SW 1271 (cell line): ENCODE measurements at regions not wholly inside any gene's neighbourhood (a gene's known extent, or its start where the extent isn't known, plus 50 kb on each side); places are given as distances from the start of the nearest gene placed in this dataset.
"Not testable (repeated sequence)": the region's sequence is repeated elsewhere in the genome, so short reads cannot be mapped to it uniquely, and the experiment has no call there.

Source experiments
- DNase-seq, 2 experiments: peaks; one replicate each; lab custom pipeline; 2025; lab: John Stamatoyannopoulos, UW

DNA sequence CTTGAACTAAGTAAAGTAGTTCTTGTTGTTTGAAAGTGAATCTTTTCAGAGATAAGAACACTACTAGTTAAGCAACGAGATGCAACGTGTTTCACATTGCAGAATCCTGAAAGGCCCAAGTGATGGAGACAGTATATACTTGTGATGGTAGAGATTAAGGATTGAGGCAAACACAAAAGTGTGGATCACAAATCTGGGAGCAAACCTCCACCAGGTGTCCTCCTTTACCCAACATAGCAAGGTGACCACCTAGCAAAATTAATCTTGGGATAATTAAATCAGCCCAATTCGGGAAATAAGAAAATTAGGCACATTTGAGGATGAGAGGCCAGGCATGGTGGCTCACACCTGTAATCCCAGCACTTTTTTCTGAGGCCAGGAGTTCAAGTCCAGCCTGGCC, 563.9 kb downstream of the DACH1 start:
- DNase-seq: no peak

DNA sequence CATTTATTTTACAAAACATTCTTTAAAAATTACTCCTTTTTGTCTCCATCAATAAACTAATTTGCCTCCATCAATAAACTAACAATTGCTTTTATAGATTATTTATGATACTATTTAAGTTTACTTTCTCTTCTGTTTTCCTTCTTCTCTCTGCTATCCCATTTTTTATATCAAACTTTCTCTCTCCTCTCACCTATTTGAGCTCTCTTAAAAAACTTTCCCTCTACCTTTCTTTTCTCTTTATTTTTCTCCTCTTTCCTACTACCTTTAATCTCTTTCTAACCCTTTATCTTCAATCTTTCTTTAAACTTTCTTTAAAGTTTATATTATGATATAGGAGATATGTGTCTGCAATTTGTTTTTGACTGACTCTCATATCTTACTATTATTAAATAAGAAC, 566.4 kb downstream of the DACH1 start:
- no peak for DNase-seq

DNA sequence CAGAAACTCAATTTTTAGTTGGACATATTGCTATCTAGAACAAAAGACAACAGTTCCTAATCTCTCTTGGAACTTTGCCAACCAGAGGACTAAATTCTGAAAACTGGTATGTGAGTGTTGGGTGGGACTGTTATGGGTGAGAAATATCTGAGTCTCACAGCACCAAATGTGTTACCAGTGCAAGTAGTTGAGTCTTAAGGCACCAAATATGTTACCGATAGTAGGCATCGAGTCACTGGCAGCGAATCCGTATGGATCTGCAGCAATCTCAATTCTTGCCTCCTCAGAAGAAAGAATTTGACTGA, 575.2 kb downstream of the DACH1 start:
- DNase-seq: no peak

DNA sequence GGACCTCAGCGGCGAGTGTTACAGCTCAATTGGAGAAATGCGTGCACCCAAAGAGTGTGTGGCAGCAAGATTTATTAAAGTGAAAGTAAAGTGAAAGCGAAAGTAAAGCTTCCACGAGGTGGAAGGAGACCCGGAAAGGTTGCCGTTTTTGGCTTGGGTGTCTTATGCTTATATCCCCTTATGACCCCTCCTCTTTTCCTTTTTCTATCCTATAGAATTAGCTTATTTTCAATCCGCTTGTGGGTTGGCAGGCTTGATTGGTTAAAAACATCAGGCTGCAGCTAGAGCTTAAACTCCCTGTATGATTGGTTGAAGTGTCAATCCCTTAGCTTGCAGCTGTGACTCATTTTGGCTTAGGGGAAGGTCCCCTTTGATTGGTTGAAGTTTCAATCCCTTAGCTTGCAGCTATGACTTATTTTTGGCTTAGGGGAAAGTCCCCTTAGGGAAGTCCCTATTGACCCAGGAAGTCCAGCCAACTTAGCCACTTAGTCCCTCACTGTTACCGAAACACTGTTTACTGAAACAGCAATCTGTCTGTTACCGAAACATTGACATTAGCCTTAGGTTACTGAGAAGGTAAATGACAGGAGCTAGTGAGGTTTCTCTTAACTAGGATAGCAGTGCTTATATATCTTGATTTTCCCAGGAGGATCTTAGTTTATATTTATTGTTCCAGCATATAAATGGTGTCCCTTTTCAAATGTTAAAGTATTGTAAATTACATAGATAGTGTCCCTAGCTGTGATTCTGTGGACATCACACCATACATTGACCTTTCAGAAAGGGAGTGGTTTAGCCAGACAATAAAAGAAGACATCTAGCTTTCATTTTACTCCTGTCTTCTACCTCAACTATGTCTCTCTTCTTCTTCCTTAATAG, 575.8 kb downstream of the DACH1 start:
- DNase-seq: peak; percentile 11 to 56

DNA sequence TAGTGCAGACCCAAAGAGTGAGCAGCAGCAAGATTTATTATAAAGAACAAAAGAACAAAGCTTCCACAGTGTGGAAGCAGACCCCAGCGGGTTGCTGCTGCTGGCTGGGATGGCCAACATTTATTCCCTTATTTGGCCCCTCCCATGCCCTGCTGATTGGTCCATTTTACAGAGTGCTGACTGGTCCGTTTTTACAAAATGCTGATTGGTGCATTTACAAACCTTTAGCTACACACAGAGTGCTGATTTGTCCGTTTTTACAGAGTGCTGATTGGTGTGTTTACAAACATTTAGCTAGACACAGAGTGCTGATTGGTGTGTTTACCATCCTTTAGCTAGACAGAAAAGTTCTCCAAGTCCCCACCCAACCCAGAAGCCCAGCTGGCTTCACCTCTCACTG, 577.0 kb downstream of the DACH1 start:
- not testable (repeated sequence) for DNase-seq

DNA sequence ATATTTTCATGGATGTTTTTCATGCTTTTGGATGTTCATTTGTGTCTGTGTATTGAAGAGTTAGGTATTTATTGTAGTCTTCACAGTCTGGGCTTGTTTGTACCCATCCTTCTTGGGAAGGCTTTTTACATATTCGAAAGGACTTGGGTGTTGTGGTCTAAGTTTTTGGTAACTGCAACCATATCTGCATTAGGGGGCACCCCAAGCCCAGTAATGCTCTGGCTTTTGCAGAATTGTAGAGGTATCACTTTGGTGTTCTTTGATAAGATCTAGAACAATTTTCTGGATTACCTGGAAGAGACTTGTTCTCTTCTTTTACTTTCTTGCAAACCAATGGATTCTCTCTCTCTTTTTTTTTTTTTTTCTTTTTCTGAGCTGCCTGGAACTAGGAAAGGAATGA, 581.3 kb downstream of the DACH1 start:
- no peak for DNase-seq

DNA sequence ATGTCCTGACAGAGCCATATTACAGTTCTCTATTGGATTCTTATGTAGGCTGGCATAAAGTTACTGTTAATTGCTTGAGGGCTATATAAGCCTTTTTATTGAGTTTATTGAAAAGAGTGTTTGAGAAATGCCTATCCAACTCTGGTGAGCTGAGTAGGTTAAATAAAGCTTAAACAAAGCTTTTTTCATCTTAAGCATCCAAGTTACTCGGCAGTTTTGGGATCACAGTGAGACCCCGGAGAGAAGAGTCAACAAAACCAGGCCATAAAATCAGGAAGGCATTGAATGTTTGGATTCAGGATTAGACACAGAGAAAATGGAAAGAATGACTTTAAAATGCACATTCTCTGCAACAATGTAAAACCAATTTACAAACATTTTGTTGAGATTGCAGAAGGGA, 588.5 kb downstream of the DACH1 start:
- no peak for DNase-seq

DNA sequence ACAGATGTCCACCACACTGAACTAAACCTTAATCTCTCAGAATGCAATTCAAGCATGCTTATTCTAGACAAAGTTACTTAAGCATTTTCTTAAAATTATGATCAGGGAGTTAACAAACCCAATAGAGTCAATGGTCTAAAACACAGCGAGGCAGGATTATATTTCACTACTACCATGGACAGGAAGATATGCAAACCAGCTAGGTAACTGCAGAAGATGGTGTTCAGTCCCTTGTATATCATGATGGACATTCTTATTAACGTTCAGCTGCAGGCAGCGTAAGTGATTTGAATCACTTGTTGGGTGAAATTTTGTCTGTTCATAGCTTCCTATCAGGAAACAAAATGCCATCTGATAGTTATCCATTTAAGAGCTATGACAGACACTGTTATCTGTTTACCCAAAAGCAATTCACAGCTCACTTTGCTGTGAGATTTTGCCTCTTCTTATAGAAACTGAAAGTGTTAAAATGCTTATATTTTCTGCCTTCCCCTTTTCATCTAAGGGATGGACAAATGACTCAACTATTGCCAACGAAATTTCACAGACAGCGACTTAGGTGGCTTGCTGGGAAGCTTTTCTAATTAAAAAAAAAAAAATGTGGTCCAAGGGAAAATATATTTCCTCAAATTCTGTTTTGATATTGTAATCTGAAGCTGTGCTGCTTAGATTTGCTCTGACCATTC, 591.9 kb downstream of the DACH1 start:
- no peak for DNase-seq

DNA sequence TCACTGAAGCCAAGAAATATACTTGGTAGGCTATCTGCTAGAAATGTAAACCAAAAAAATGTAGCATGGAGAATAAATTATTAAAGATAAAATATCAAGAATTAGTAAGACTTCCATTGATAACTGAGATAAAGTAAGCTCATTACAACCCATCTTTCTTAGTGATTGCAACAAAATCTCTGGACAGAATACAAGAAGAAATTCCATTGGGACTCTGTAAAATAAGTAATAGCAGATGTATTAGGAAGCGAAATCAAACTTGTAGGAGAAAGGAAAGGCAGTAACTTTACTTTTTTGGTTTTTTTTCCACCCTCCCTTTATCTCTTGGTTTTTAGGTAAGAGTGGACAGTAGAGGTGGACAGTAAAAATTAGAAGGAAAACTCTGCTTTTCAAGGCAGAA, 605.7 kb downstream of the DACH1 start:
- no peak for DNase-seq

DNA sequence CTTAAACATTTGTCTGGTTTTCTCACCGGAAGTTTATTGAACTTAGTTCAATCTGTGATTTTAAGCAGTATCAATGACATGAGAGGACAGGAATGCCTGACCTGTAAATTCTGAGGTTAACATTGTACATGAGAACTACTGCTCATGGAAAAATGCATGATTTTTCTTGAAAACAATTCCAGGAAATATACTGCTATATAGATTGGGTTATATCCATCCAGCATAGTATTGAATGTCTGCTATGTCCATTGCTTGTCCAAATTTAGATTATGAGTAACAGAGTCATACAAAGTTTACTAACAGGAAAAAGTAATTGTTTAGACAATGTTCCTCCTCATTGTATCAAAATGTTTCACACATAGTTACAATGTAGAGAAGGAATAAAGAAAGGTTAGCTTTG, 606.8 kb downstream of the DACH1 start:
- DNase-seq: no peak

DNA sequence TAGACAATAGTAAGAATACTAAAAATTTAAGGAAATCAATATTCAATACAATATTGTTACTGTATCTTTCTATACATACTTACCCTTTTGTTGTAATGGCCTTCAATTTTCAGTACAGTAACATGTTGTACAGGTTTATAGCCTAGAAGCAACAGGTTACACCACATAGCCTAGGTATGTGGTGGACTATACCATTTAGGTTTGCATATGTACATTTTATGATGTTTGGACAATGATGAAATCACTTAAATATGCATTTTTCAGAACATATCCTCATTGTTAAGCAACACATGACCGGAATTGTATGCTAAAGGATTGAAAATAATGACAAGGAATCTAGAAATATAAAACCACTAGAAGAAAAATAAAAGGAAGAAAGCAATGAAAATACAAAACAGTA, 611.4 kb downstream of the DACH1 start:
- DNase-seq: no peak

DNA sequence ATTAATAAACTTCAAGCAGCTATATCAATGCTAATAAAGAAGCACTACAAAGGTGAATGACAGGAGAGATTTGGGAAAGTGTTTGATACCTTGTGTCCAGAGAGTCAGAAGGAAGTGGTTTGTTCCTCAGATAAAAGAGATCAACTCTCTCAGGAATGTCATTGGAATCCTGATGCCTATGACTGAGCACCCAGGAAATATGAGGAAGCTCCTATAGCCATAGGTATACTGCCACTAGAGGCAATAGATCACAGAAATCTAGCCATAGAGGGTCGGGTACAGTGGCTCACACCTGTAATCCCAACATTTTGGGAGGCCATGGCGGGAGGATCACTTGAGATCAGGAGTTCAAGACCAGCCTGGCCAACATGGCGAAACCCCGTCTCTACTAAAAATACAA, 612.6 kb downstream of the DACH1 start:
- no peak for DNase-seq

DNA sequence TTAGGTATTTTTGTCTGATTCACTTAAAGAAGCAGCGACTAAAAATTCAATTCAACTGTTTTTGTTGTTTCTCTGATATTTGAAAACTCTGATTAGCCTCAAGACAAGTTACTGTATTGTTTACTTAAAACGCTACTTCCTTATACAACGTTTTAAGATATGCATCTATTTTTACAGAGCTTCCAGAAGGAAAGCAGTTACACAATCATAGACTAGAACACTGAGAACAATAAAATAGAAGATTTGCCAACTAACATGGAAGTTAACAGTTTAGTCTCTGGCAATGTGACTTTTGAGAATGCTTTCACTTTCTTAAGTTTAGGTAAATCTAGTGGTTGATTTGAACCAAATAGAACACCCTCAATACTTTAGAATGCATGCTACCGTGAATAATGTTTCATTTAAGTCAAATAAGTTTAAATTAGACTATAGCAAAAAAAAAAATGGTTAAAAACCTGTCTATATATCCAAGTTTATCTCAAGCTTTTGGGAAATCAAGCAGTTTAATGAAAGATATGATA, 614.8 kb downstream of the DACH1 start:
- no peak for DNase-seq

DNA sequence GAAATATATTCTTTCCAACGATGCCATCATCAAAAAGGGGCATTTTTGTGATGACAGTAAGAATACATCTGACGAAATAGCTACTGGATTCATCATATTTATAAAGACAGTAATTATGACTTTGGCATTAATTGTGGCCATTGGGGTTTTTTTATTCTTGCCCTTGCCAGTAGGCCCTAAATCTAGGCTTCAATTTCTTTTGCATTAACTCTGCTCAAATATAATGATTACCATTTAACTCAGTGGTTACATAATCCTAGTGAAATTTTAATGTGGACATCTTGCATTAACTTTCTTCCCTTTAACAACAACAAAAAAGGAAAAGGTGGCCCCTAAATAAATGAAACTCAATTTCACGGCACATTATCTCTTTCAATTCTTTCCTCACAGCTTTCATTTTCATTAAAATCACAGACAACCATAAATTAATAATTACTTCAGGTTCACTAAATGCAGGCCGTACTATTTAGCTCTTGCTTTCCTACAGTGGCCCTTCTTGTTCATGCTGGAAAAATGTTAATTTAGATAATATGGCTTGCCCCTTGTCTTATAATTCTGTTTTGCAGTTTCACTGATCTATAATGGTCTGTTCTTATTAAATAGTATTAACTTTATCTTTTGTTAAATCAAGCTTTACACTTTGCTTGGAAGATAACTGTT, 615.6 kb downstream of the DACH1 start:
- DNase-seq: no peak

DNA sequence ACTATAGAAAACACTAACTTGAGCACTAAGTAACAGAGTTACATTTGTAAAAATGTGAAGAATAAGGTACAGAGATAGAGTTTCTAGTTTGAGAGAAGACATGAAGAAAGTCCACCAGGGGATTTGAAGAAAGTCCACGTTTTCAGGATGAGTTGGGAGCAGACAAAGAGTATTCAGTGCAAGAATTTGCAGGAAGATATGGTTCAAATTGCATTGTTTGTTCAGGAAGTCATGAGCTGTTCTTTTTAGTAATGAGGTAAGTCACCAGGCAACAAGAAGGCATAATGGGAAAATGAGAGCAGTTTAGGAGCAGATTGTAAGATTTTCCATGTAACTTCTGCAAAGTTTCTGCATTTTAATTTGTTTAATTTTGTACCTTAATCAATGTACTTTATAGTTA, 618.0 kb downstream of the DACH1 start:
- DNase-seq: no peak

DNA sequence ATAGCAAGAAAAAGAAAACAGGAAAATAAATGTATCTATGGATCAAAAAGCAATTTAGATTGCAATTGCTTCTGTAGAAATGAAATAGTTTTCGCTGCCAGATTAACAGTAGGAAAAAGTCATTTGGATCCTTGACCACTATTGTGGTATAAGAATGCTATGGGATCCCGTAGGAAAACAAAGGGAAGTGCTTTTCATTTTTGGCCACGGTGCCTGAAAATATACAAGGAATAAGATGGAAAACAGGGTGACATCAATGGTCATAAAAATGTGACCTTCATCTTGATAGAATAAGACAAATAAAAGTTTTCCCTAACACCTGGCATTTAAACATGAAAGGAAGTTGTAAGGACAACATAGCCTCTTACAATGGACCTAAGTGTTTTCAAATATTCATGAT, 622.8 kb downstream of the DACH1 start:
- no peak for DNase-seq

DNA sequence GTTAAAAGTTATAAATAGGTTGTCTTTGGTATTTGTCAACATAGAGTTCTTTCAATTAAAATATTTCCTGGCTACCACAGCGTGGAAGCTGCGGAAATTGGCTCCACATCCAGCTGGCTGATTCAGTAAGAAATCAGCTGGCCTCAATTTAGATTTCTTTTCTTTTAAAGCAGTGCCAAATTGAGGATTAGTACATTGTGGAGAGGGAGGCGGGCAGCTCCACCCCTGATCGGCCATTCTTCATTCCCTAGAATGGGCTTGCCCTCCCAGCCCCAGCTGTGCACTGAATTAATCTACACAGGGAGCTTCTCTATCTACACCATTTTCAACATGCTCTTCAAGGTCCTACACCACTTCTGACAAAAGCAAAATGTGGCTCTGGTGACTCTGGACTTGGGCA, 624.8 kb downstream of the DACH1 start:
- no peak for DNase-seq

DNA sequence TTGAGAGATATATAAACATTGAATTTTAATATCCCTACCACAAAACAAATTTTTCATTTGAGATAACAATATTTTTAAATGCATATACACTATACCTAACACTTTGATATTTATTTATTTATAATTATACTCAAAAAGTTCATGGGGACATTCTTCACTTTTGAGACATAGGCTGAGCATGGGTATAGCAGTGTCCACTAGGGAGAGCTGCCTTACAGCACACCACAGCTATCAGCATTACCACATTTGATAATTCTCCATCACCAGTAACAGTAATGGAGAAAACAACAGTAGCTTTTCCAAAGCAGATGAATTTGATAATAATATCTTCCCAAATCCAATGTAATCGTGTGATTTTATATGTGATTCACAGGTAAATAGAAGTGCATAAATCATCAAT, 626.1 kb downstream of the DACH1 start:
- DNase-seq: no peak

DNA sequence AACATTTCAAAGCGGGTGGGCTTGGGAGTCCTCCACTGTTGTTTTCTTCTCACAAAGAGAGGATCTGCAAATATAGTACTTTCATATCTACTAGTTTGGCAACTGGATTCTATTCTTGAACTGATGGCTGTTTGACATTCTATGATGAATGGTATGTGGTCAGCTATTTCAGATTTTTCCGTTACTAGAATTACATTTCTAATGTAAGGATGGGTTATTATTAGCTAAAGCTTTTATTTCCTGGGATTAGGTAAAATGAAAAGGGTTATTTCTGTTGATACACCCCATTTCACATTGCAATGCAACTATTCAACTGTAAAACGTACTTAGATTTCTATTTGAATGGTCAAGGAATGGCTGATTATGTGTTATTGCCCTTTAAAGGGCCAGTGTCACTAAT, 629.7 kb downstream of the DACH1 start:
- no peak for DNase-seq

DNA sequence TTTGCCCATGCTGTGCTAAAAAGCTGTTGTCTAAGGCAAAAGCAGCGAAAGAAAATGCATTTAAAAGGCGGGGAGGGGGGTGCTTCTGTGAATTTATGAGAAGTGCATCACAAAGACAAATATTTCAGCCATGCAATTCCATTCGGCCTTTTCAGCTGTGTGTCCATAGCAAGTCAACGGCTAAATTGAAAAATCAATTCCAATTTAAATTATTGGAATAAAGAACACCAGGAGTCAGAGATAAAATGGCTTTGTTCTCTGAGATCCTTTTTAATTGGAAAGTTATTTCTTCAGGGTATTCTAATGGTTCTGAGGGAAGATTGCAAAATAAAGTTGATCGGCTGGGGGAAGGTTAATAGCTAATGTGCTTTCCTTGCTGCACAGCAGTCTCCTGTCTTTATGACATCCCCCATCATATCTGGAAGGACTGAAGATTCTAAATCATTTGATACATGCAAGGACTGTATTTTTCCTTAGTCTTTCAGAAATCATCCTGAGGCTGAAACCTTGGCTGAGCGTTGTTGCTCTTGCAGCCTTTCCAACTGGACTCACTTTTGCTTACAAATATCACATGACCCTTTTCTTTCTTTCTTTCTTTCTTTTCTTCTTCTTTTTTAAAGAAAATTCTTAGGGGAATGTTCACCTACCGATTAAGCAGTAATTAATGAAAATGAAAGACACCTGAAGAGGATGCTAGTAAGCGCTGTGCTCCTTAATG, 647.1 kb downstream of the DACH1 start:
- DNase-seq: no peak

DNA sequence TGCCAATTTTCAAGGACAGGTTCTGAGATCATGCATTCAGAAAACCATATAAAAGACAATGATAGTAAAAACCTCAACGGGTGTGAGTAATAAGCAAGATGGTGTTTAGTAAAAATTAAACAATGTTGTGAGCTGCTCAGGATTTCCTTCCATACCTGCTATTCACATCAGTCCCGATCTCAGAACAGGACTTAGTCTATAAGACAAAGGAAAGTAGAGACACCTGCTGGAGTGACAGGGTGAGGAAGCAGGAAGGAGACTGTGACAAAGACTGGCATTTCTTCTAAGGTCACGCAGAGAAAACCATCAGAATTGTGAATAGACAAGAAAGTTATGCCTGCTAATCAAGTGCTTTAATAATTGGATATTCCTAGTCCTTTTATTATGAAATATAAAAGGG, 648.0 kb downstream of the DACH1 start:
- peak; percentile 3 to 20 for DNase-seq

DNA sequence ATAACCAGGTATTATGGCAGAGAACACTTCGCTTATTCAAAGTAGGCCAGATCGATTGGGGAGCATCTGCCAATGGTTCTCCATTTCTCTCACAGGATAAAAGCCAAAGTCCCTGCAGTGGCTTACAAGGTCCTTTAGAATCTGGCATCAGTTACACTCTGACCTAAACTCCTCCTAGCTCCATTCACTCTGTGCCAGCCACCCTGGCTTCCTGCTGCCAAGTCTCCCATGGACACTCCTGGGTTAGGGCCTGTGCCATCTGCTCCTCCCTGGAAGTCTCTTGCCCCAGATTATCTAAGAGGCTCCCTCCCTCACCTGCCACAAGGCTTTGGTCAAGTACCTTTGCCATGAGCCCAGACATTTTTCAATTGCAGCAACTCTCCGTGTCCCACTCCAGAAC, 649.2 kb downstream of the DACH1 start:
- no peak for DNase-seq
